A549 (cell line): ENCODE measurements at regions not wholly inside any gene's neighbourhood (a gene's known extent, or its start where the extent isn't known, plus 50 kb on each side); places are given as distances from the start of the nearest gene placed in this dataset.

Experiments used
- ATAC-seq, 2 experiments: fragments of 200-7000 bp in 1 of 2; fragments of >200 bp in 1 of 2; cut with Nextera tagmentation in 1 of 2; cut with Tn5 transposase in 1 of 2; 3 replicates each; pipeline versions ENCODE4 v1.8.0 to v1.9.1; 2018 to 2020; ENCODE audit warnings: mild to moderate bottlenecking in 1 of 2, moderate library complexity in 1 of 2
- CTCF ChIA-PET: fragments of 300-600 bp; sonication (Branson Sonifier 250); formaldehyde crosslinking; extraction: SDS; loops from one replicate; lab custom pipeline; 2021; ENCODE audit warnings: antibody characterized with exemption, inconsistent platforms; lab: Yijun Ruan, JAX
- POLR2A ChIA-PET: fragments of 350-600 bp; formaldehyde crosslinking; extraction: SDS; loops from one replicate; lab custom pipeline; 2021; ENCODE audit warnings: antibody characterized with exemption, inconsistent platforms; lab: Yijun Ruan, JAX
- DNase-seq, 2 experiments: peaks; one replicate each; pipeline versions ENCODE4 v3.0.0 to v3.0.0-alpha.2; 2011 to 2016; ENCODE audit warnings: low read depth in 1 of 2, low spot score in 1 of 2
- FAIRE-seq: peaks from 2 replicates; lab custom pipeline; 2011; peaks lifted over from hg19 to GRCh38; lab: Jason Lieb, UNC
- H3K27ac ChIP-seq, 2 experiments: fragments of >200 bp; sonication (Bioruptor Twin); formaldehyde crosslinking; 3 replicates each; pipeline ENCODE4 v1.5.1; 2016 to 2017
- H3K4me1 ChIP-seq: fragments of >200 bp; sonication (Bioruptor Twin); formaldehyde crosslinking; 3 replicates; pipeline ENCODE4 v1.6.1; 2016
- H3K4me2 ChIP-seq: fragments of >200 bp; sonication (Bioruptor Twin); formaldehyde crosslinking; 3 replicates; pipeline ENCODE4 v1.6.1; 2016
- H3K4me3 ChIP-seq: fragments of >200 bp; sonication (Bioruptor Twin); formaldehyde crosslinking; 3 replicates; pipeline ENCODE4 v1.5.1; 2016
- H3K9me3 ChIP-seq: fragments of >200 bp; sonication (Bioruptor Twin); formaldehyde crosslinking; 3 replicates; pipeline ENCODE4 v1.6.1; 2016
- CHD2 ChIP-seq: fragments of 150-350 bp; IDR thresholded peaks from 2 replicates; pipeline ENCODE4 v1.6.1; 2014; ENCODE audit warnings: low read length; ENCODE audit not compliant: partially characterized antibody
- CHD4 ChIP-seq: fragments of 200-600 bp; sonication (generic); IDR thresholded peaks from 2 replicates; pipeline ENCODE4 v1.6.1; 2016; ENCODE audit warnings: antibody characterized with exemption, mild to moderate bottlenecking, borderline replicate concordance
- EHF ChIP-seq: fragments of 250-450 bp; sonication (Bioruptor Pico); IDR thresholded peaks from 2 replicates; pipeline ENCODE4 v1.5.0; 2020; ENCODE audit warnings: mild to moderate bottlenecking
- ESRRA ChIP-seq: fragments of 150-350 bp; IDR thresholded peaks from 2 replicates; pipeline ENCODE4 v1.6.1; 2014; ENCODE audit warnings: mild to moderate bottlenecking, low read length, borderline replicate concordance
- FOSL2 ChIP-seq, 2 experiments: fragments of 450-650 bp in 1 of 2; fragments of >200 bp in 1 of 2; sonication (Bioruptor Twin) in 1 of 2; formaldehyde crosslinking; IDR thresholded peaks; 2 replicates each; pipeline versions ENCODE4 v1.5.0 to v1.6.1; 2016 to 2020; ENCODE audit warnings: mild to moderate bottlenecking in 1 of 2, moderate library complexity in 1 of 2
- GATA3 ChIP-seq: IDR thresholded peaks from 2 replicates; pipeline ENCODE4 v1.6.1; 2012; ENCODE audit warnings: borderline replicate concordance
- HDAC2 ChIP-seq: fragments of 200-600 bp; sonication (generic); IDR thresholded peaks from 2 replicates; pipeline ENCODE4 v1.6.1; 2016
- HEYL ChIP-seq: fragments of 250-450 bp; sonication (Bioruptor Pico); IDR thresholded peaks from 2 replicates; pipeline ENCODE4 v1.8.0; 2021; ENCODE audit warnings: mild to moderate bottlenecking, moderate library complexity
- HOXA7 ChIP-seq: fragments of 250-450 bp; sonication (Bioruptor Pico); IDR thresholded peaks from 2 replicates; pipeline ENCODE4 v1.5.0; 2020; ENCODE audit warnings: mild to moderate bottlenecking, moderate library complexity
- JUN ChIP-seq, 2 experiments: fragments of >200 bp; sonication (Bioruptor Twin); formaldehyde crosslinking; IDR thresholded peaks; 2 replicates in 1 of 2; 3 replicates in 1 of 2; pipeline ENCODE4 v1.6.1; 2016 to 2017
- JUNB ChIP-seq: fragments of >200 bp; sonication (Bioruptor Twin); formaldehyde crosslinking; IDR thresholded peaks from 2 replicates; pipeline ENCODE4 v1.6.1; 2016
- KDM1A ChIP-seq: fragments of 200-600 bp; sonication (generic); IDR thresholded peaks from 2 replicates; pipeline ENCODE4 v1.6.1; 2016; ENCODE audit warnings: low read depth, mild to moderate bottlenecking
- KDM5A ChIP-seq: fragments of 200-600 bp; sonication (generic); IDR thresholded peaks from 2 replicates; pipeline ENCODE4 v1.6.1; 2016; ENCODE audit warnings: antibody characterized with exemption, mild to moderate bottlenecking
- MAFK ChIP-seq: fragments of 450-650 bp; IDR thresholded peaks from 2 replicates; pipeline ENCODE4 v1.6.1; 2014; ENCODE audit not compliant: partially characterized antibody
- MAZ ChIP-seq: fragments of 150-350 bp; IDR thresholded peaks from 2 replicates; pipeline ENCODE4 v1.6.1; 2014; ENCODE audit warnings: antibody characterized with exemption, low read depth, low read length, borderline replicate concordance
- NFE2L2 ChIP-seq: fragments of 150-350 bp; conservative IDR thresholded peaks from 2 replicates; pipeline ENCODE4 v1.6.1; 2014; ENCODE audit warnings: low read length
- RAD21 ChIP-seq, 2 experiments: fragments of >200 bp in 1 of 2; sonication (Bioruptor Twin) in 1 of 2; formaldehyde crosslinking in 1 of 2; IDR thresholded peaks in 1 of 2; conservative IDR thresholded peaks in 1 of 2; 2 replicates in 1 of 2; 3 replicates in 1 of 2; pipeline ENCODE4 v1.6.1; 2012 to 2018; ENCODE audit warnings: inconsistent platforms in 1 of 2
- RARB ChIP-seq: fragments of 250-450 bp; sonication (Bioruptor Pico); IDR thresholded peaks from 2 replicates; pipeline ENCODE4 v1.8.0; 2021; ENCODE audit warnings: mild to moderate bottlenecking, moderate library complexity
- TFCP2L1 ChIP-seq: fragments of 250-450 bp; sonication (Bioruptor Pico); IDR thresholded peaks from 2 replicates; pipeline ENCODE4 v1.5.0; 2021; ENCODE audit warnings: mild to moderate bottlenecking
- ZC3H11A ChIP-seq: fragments of 450-650 bp; IDR thresholded peaks from 2 replicates; pipeline ENCODE4 v1.6.1; 2014; ENCODE audit warnings: antibody characterized with exemption, mild to moderate bottlenecking
- ZFP36 ChIP-seq: fragments of 450-650 bp; IDR thresholded peaks from 2 replicates; pipeline ENCODE4 v1.6.1; 2014; ENCODE audit warnings: borderline replicate concordance; ENCODE audit not compliant: partially characterized antibody
- ZNF302 ChIP-seq: fragments of 250-450 bp; sonication (Bioruptor Pico); IDR thresholded peaks from 2 replicates; pipeline ENCODE4 v1.9.0; 2021; ENCODE audit warnings: inconsistent platforms, mild to moderate bottlenecking, moderate library complexity
- ZSCAN20 ChIP-seq: fragments of 250-450 bp; sonication (Bioruptor Pico); IDR thresholded peaks from 2 replicates; pipeline ENCODE4 v1.8.0; 2022; ENCODE audit warnings: mild to moderate bottlenecking, moderate library complexity
- WGBS: methylation state at CpG from one replicate; pipeline ENCODE4 v1.1.6; 2017; ENCODE audit errors: missing lambda C conversion rate; 5-methylcytosine and 5-hydroxymethylcytosine counted together
- TF ChIP-seq, protein P1 (sequence below): fragments of 250-450 bp; sonication (Bioruptor Pico); IDR thresholded peaks from 2 replicates; pipeline ENCODE4 v1.5.0; 2021; ENCODE audit warnings: mild to moderate bottlenecking, moderate library complexity, borderline replicate concordance
- TF ChIP-seq, protein P2 (sequence below): IDR thresholded peaks from 2 replicates; pipeline ENCODE4 v1.6.1; 2012; ENCODE audit warnings: low read depth, borderline replicate concordance
- TF ChIP-seq, protein P3 (sequence below): IDR thresholded peaks from 2 replicates; pipeline ENCODE4 v1.6.1; 2012
- TF ChIP-seq, protein P4 (sequence below): fragments of 150-350 bp; IDR thresholded peaks from 2 replicates; pipeline ENCODE4 v1.6.1; 2014; ENCODE audit warnings: low read depth, mild to moderate bottlenecking, low read length
- TF ChIP-seq, protein P5 (sequence below): fragments of >200 bp; sonication (Bioruptor Twin); formaldehyde crosslinking; IDR thresholded peaks from 2 replicates; pipeline ENCODE4 v1.6.1; 2016

DNA sequence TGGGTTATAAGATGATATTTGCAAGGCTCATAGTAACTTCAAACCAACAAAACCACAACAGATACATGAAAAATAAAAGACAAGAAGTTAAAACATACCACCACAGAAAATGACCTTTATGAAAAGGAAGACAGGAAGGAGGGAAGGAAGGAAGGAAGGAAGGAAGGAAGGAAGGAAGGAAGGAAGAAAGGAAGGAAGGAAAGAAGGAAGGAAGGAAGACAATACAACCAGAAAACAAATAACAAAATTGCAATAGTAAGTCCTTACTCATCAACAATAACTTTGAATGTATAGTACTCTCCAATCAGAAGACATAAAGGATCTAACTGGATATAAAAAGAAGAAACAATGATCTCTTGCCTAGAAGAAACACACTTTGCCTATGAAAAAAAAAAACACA, 287.4 kb upstream of the DCBLD2 start:
- FAIRE-seq = no peak
- no peak overlapping the region for H3K4me2 ChIP-seq
- CTCF ChIA-PET = interaction anchor here (5.2 kb wide), 1 partner anchor 16 kb away, joined by 28 read pairs; no protein-coding TSS in a partner anchor

DNA sequence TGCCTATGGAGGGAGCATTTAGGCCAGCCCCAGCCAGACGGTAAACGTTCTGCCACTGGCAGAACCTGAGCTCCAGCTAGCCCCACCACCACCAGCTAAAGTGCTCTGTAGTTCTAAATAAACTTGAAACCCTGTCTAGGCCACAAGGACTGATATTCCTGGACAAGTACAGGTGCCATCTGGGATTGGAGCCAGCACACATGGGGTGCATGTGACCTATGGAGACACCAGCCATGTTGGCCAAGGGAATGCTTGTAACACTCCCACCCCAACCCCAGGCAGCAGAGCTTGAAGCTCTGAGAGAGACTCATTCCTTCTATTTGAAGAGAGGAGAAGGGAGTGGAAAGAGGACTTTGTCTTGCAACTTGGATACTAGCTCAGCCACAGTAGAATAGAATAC, 284.5 kb upstream of the DCBLD2 start:
- H3K4me2 ChIP-seq = no peak overlapping the region
- H3K4me3 ChIP-seq = no peak overlapping the region
- no peaks in the 10 kb centered on the region for H3K9me3 ChIP-seq
- ChIA-PET POLR2A (no interaction called here), CTCF (interaction anchor here (0.6 to 5.2 kb wide), 3 partner anchors 13 to 163 kb away, joined by 3 to 28 read pairs (median 4); no protein-coding TSS in a partner anchor)
- FAIRE-seq (no peak), ATAC-seq (no peak), DNase-seq (no peak)
- no peak for TF ChIP-seq GATA3
- no peak for TF ChIP-seq KDM1A
- no peak for TF ChIP-seq ZFP36
- no peak for TF ChIP-seq ZNF302 (CRISPR knock-in tag)
- TF ChIP-seq, protein P1, sequence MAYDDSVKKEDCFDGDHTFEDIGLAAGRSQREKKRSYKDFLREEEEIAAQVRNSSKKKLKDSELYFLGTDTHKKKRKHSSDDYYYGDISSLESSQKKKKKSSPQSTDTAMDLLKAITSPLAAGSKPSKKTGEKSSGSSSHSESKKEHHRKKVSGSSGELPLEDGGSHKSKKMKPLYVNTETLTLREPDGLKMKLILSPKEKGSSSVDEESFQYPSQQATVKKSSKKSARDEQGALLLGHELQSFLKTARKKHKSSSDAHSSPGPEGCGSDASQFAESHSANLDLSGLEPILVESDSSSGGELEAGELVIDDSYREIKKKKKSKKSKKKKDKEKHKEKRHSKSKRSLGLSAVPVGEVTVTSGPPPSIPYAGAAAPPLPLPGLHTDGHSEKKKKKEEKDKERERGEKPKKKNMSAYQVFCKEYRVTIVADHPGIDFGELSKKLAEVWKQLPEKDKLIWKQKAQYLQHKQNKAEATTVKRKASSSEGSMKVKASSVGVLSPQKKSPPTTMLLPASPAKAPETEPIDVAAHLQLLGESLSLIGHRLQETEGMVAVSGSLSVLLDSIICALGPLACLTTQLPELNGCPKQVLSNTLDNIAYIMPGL (CRISPR knock-in tag) = no peak
- TF ChIP-seq MAZ = no peak
- TF ChIP-seq RARB (CRISPR knock-in tag) = no peak
- TF ChIP-seq, protein P2, sequence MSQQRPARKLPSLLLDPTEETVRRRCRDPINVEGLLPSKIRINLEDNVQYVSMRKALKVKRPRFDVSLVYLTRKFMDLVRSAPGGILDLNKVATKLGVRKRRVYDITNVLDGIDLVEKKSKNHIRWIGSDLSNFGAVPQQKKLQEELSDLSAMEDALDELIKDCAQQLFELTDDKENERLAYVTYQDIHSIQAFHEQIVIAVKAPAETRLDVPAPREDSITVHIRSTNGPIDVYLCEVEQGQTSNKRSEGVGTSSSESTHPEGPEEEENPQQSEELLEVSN = no peak
- TF ChIP-seq, protein P3, sequence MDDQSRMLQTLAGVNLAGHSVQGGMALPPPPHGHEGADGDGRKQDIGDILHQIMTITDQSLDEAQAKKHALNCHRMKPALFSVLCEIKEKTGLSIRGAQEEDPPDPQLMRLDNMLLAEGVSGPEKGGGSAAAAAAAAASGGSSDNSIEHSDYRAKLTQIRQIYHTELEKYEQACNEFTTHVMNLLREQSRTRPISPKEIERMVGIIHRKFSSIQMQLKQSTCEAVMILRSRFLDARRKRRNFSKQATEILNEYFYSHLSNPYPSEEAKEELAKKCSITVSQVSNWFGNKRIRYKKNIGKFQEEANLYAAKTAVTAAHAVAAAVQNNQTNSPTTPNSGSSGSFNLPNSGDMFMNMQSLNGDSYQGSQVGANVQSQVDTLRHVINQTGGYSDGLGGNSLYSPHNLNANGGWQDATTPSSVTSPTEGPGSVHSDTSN = no peak
- TF ChIP-seq KDM5A = no peak
- no peak for TF ChIP-seq CHD4
- TF ChIP-seq EHF (CRISPR knock-in tag) = no peak
- TF ChIP-seq, protein P4, sequence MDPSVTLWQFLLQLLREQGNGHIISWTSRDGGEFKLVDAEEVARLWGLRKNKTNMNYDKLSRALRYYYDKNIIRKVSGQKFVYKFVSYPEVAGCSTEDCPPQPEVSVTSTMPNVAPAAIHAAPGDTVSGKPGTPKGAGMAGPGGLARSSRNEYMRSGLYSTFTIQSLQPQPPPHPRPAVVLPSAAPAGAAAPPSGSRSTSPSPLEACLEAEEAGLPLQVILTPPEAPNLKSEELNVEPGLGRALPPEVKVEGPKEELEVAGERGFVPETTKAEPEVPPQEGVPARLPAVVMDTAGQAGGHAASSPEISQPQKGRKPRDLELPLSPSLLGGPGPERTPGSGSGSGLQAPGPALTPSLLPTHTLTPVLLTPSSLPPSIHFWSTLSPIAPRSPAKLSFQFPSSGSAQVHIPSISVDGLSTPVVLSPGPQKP = no peak
- no peak for TF ChIP-seq NFE2L2
- no peak for TF ChIP-seq FOSL2 (IDR thresholded peaks at IDR 0.05)
- no peak for TF ChIP-seq FOSL2 (CRISPR knock-in tag; IDR thresholded peaks at IDR 0.05)
- TF ChIP-seq, protein P5, sequence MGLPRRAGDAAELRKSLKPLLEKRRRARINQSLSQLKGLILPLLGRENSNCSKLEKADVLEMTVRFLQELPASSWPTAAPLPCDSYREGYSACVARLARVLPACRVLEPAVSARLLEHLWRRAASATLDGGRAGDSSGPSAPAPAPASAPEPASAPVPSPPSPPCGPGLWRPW = no peak
- no peak for TF ChIP-seq TFCP2L1 (CRISPR knock-in tag)
- no peak for TF ChIP-seq CHD2
- TF ChIP-seq ZC3H11A = no peak
- 61% methylated on average over 2 of the region's 2 CpGs for WGBS
- H3K27ac ChIP-seq = no peak overlapping the region
- no peaks in the 10 kb centered on the region for H3K4me1 ChIP-seq

More for the DNA sequence above, 287.4 kb upstream of the DCBLD2 start:
- no peak for ATAC-seq
- Histone ChIP-seq H3K9me3 (no peaks in the 10 kb centered on the region), H3K4me3 (no peak overlapping the region), H3K27ac (no peak overlapping the region), H3K4me1 (no peaks in the 10 kb centered on the region)
- DNase-seq = no peak
- POLR2A ChIA-PET = no interaction called here
- no peak for TF ChIP-seq HDAC2
- no peak for TF ChIP-seq FOSL2 (IDR thresholded peaks at IDR 0.05)
- TF ChIP-seq FOSL2 (CRISPR knock-in tag; IDR thresholded peaks at IDR 0.05) = no peak
- no peak for TF ChIP-seq ESRRA
- no peak for TF ChIP-seq MAFK
- TF ChIP-seq JUNB = no peak
- TF ChIP-seq TFCP2L1 (CRISPR knock-in tag) = no peak
- TF ChIP-seq HEYL (CRISPR knock-in tag) = no peak
- no peak for TF ChIP-seq ZNF302 (CRISPR knock-in tag)
- no peak for TF ChIP-seq HOXA7 (CRISPR knock-in tag)
- TF ChIP-seq EHF (CRISPR knock-in tag) = no peak
- no peak for TF ChIP-seq RAD21 (conservative IDR thresholded peaks at IDR 0.05 in 1 of 2, IDR thresholded peaks at IDR 0.05 in 1 of 2)
- no peak for TF ChIP-seq JUN (IDR thresholded peaks at IDR 0.05)
- no peak for TF ChIP-seq NFE2L2
- no peak for TF ChIP-seq ZSCAN20 (CRISPR knock-in tag)
